ENCODE measurements at regions not wholly inside any gene's neighbourhood (a gene's known extent, or its start where the extent isn't known, plus 50 kb on each side); places are given as distances from the start of the nearest gene placed in this dataset.

DNA sequence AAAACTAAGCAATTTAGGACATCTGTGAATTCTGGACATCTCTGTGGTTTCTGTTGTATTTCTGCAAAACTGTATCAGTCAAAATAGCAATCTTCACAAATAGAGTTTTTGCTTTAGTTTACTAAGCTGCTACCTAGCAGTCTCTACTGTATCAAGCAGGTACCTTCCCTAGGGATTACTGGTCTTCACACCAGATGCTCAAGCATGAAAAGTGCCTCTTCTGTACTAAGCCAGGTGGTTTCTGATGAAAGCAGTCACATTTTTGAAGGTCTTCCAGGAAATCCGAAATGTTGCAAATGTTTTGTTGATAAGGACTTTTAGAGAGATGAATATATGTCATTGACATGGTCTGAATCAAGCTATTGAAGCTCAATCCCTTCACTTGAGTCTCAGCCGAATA, 540.0 kb downstream of the KCTD16 start:
- TF ChIP-seq CTCF (conservative IDR thresholded peaks at IDR 0.05; ENCODE audit: low read depth in 2 of 2) (no peak), POLR2AphosphoS5 (IDR thresholded peaks at IDR 0.05; ENCODE audit: low read depth) (no peak), EZH2 (IDR thresholded peaks at IDR 0.05; ENCODE audit: low read depth, unreplicated experiment) (no peak), REST (IDR thresholded peaks at IDR 0.05; ENCODE audit: unreplicated experiment) (no peak), JUNB (IDR thresholded peaks at IDR 0.05; ENCODE audit: unreplicated experiment) (no peak), EZH2phosphoT487 (IDR thresholded peaks at IDR 0.05; ENCODE audit: unreplicated experiment) (no peak), ZNF114 (CRISPR knock-in tag; IDR thresholded peaks at IDR 0.05) (no peak), ZNF331 (CRISPR knock-in tag; IDR thresholded peaks at IDR 0.05; ENCODE audit: low read depth) (no peak), ETS1 (IDR thresholded peaks at IDR 0.05) (no peak)

Measured in GM23338 (cell line).